GM19468 (cell line): ENCODE measurements at regions not wholly inside any gene's neighbourhood (a gene's known extent, or its start where the extent isn't known, plus 50 kb on each side); places are given as distances from the start of the nearest gene placed in this dataset.

Source experiments
- ATAC-seq: cut with Tn5 transposase; IDR thresholded peaks from one replicate; pipeline ENCODE4 v1.9.1; 2021; ENCODE audit warnings: mild to moderate bottlenecking, moderate library complexity, moderate number of reproducible peaks; ENCODE audit not compliant: unreplicated experiment; ENCODE audit errors: extremely low read depth

GRCh38 chr4:138320030-138320429 is 77.9 kb upstream of the SLC7A11 start:
- no peak for ATAC-seq

- no peak for ATAC-seq
Observed at GRCh38 chr4:138317175-138317748, 75.1 kb upstream of the SLC7A11 start.

- ATAC-seq = no peak
Observed at GRCh38 chr4:138312536-138312911, 70.4 kb upstream of the SLC7A11 start.

GRCh38 chr4:138311771-138312535 is 69.8 kb upstream of the SLC7A11 start:
- no peak for ATAC-seq

GRCh38 chr4:138310991-138311390 is 68.8 kb upstream of the SLC7A11 start:
- no peak for ATAC-seq

- ATAC-seq = no peak
Observed at GRCh38 chr4:138310498-138310897, 68.3 kb upstream of the SLC7A11 start.

GRCh38 chr4:138308356-138308755 is 66.2 kb upstream of the SLC7A11 start:
- ATAC-seq = no peak

- no peak for ATAC-seq
Observed at GRCh38 chr4:138307319-138307718, 65.2 kb upstream of the SLC7A11 start.

- ATAC-seq = no peak
Observed at GRCh38 chr4:138305050-138305449, 62.9 kb upstream of the SLC7A11 start.

GRCh38 chr4:138301536-138301935 is 59.4 kb upstream of the SLC7A11 start:
- no peak for ATAC-seq

- ATAC-seq = no peak
Observed at GRCh38 chr4:138300616-138301015, 58.5 kb upstream of the SLC7A11 start.

GRCh38 chr4:138299881-138300280 is 57.7 kb upstream of the SLC7A11 start:
- ATAC-seq = no peak

GRCh38 chr4:138298866-138299265 is 56.7 kb upstream of the SLC7A11 start:
- no peak for ATAC-seq

GRCh38 chr4:138298431-138298830 is 56.3 kb upstream of the SLC7A11 start:
- no peak for ATAC-seq

- peak; percentile 59 for ATAC-seq
Observed at GRCh38 chr4:138297743-138298405, 55.7 kb upstream of the SLC7A11 start.

- ATAC-seq = no peak
Observed at GRCh38 chr4:138292321-138292720, 50.2 kb upstream of the SLC7A11 start.
